ENCODE measurements at regions not wholly inside any gene's neighbourhood (a gene's known extent, or its start where the extent isn't known, plus 50 kb on each side); places are given as distances from the start of the nearest gene placed in this dataset.

DNA sequence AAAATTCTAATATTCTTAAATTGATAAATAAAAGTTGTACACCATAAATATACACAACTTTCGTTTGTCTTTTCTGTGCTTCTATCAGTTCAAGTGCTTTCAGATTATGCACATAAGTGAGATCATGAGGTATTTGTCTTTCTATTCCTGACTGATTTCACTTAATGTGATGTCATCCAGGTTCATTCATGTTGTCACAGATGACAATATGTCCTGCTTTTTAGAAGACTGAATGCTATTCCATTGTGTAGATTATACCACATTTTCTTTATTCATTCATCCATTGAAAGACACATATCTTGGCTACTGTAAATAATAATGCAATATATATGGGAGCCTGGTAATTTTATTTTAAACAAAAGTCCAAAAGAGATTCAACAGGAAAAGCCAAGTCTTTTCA lies 190.1 kb upstream of the ERBB4 start:
- DNase-seq (ENCODE audit: low spot score) = no peak
- in situ Hi-C loops (cut with MboI; ENCODE audit: low sequenced_read_pairs, unreplicated experiment) = loop anchor here (25.0 kb wide), 1 partner anchor 434 kb away; the partner anchor contains the start of gene IKZF2
- TF ChIP-seq, protein P1, sequence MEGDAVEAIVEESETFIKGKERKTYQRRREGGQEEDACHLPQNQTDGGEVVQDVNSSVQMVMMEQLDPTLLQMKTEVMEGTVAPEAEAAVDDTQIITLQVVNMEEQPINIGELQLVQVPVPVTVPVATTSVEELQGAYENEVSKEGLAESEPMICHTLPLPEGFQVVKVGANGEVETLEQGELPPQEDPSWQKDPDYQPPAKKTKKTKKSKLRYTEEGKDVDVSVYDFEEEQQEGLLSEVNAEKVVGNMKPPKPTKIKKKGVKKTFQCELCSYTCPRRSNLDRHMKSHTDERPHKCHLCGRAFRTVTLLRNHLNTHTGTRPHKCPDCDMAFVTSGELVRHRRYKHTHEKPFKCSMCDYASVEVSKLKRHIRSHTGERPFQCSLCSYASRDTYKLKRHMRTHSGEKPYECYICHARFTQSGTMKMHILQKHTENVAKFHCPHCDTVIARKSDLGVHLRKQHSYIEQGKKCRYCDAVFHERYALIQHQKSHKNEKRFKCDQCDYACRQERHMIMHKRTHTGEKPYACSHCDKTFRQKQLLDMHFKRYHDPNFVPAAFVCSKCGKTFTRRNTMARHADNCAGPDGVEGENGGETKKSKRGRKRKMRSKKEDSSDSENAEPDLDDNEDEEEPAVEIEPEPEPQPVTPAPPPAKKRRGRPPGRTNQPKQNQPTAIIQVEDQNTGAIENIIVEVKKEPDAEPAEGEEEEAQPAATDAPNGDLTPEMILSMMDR (IDR thresholded peaks at IDR 0.05; ENCODE audit: borderline replicate concordance, control extremely low read depth, extremely low read depth, insufficient read depth, missing control alignments) = no peak

DNA sequence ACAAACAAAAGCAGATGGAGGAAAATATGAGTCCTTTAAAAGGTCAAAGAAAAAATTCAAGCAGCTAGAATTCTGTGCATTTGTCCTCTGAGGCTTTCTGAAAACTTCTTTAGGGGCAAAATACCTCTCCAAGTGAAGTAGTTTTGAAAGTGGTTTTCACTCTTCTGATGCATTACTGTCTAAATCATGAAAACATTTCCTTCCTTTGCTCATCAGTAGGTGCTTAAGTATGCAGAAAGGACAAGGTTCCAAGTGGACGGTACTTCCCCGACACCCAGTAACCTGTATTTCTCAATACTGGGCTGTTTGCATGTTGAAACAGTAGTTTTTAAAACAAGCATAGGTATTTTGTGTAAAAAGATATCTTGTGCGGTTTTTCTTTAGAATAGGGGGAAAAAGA lies 189.1 kb upstream of the ERBB4 start:
- TF ChIP-seq, protein P1 (IDR thresholded peaks at IDR 0.05; ENCODE audit: borderline replicate concordance, control extremely low read depth, extremely low read depth, insufficient read depth, missing control alignments) = no peak
- in situ Hi-C loops (cut with MboI; ENCODE audit: low sequenced_read_pairs, unreplicated experiment) = loop anchor here (25.0 kb wide), 1 partner anchor 435 kb away; the partner anchor contains the start of gene IKZF2
- peak; percentile 36 for DNase-seq (ENCODE audit: low spot score)

GRCh38 chr2:212726403-212726802 lies 187.8 kb upstream of the ERBB4 start:
- TF ChIP-seq, protein P1 (IDR thresholded peaks at IDR 0.05; ENCODE audit: borderline replicate concordance, control extremely low read depth, extremely low read depth, insufficient read depth, missing control alignments) = no peak
- no peak for DNase-seq (ENCODE audit: low spot score)
- in situ Hi-C loops (cut with MboI; ENCODE audit: low sequenced_read_pairs, unreplicated experiment) = loop anchor here (25.0 kb wide), 1 partner anchor 436 kb away; the partner anchor contains the start of gene IKZF2

GRCh38 chr2:212725180-212725579 lies 186.6 kb upstream of the ERBB4 start:
- in situ Hi-C loops (cut with MboI; ENCODE audit: low sequenced_read_pairs, unreplicated experiment) = loop anchor here (25.0 kb wide), 1 partner anchor 437 kb away; the partner anchor contains the start of gene IKZF2
- DNase-seq (ENCODE audit: low spot score) = no peak
- TF ChIP-seq, protein P1 (IDR thresholded peaks at IDR 0.05; ENCODE audit: borderline replicate concordance, control extremely low read depth, extremely low read depth, insufficient read depth, missing control alignments) = no peak

DNA sequence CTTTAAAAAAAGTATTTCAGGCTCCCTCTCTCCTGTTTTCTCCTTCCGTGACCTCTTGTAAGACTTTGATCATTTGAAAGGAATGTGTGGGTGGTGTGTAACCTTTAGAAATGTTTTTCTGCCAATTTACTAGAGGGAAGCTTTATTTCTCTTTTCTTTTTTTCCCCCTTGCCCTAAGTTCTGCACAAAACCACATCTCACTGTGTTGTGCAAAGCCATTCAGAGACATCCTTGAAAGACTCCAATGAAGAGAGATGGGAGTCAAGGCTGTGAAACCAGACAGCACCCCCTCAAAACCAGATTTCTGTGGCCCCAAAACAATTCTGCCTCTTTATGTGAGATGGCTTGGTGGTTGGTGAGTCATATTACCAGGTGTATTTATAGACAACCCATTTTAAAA lies 184.6 kb upstream of the ERBB4 start:
- peak; percentile 36 for DNase-seq (ENCODE audit: low spot score)
- TF ChIP-seq, protein P1 (IDR thresholded peaks at IDR 0.05; ENCODE audit: borderline replicate concordance, control extremely low read depth, extremely low read depth, insufficient read depth, missing control alignments) = no peak
- in situ Hi-C loops (cut with MboI; ENCODE audit: low sequenced_read_pairs, unreplicated experiment) = no loop called here

DNA sequence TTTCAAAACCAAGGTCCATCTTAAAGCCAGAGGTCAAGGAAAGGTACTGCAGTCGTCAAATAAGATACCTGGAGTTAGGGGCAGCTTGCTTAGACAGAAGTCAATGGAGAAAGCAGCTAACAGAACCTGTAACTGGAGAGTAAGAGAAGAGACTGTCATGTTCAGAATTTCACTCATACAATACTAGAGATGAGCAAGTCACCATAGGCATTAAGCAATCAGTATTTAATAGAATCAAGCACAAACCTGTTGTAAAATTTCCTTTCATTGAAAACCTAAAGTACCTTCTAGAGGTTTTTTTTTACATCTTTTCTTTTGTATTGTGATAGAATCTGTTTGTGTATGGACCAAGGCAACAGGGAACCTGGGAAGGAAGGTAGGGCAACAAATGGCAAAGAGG lies 183.4 kb upstream of the ERBB4 start:
- DNase-seq (ENCODE audit: low spot score) = no peak
- TF ChIP-seq, protein P1 (IDR thresholded peaks at IDR 0.05; ENCODE audit: borderline replicate concordance, control extremely low read depth, extremely low read depth, insufficient read depth, missing control alignments) = no peak
- in situ Hi-C loops (cut with MboI; ENCODE audit: low sequenced_read_pairs, unreplicated experiment) = no loop called here
